HepG2 (cell line): ENCODE measurements at regions not wholly inside any gene's neighbourhood (a gene's known extent, or its start where the extent isn't known, plus 50 kb on each side); places are given as distances from the start of the nearest gene placed in this dataset.

Source experiments
- ATAC-seq: fragments of 200-7000 bp; cut with Tn5 transposase; 3 replicates; pipeline ENCODE4 v1.9.1; 2020; ENCODE audit warnings: mild to moderate bottlenecking, moderate library complexity
- BruUV-seq: library from RNA; stranded (reverse); fragments of 400-500 nt; replicated peaks from 2 replicates; lab custom pipeline; 2021; lab: Mats Ljungman, UMichigan
- CTCF ChIA-PET: fragments of 300-600 bp; formaldehyde crosslinking; extraction: SDS; loops from one replicate; lab custom pipeline; 2021; ENCODE audit warnings: low total read pairs, inconsistent platforms, low intra/inter-chr PET ratio; lab: Yijun Ruan, JAX
- POLR2A ChIA-PET: fragments of 350-600 bp; sonication (Branson Sonifier 250); formaldehyde crosslinking; loops from one replicate; lab custom pipeline; 2020; ENCODE audit warnings: antibody characterized with exemption, inconsistent platforms; lab: Yijun Ruan, JAX
- DNase-seq: peaks from one replicate; pipeline ENCODE4 v3.0.0-alpha.2; 2015; ENCODE audit warnings: low spot score
- FAIRE-seq: peaks from 3 replicates; lab custom pipeline; 2011; peaks lifted over from hg19 to GRCh38; lab: Jason Lieb, UNC
- H2AFZ ChIP-seq: one replicate; pipeline ENCODE4 v1.6.1; 2011; ENCODE audit warnings: low read length, inconsistent platforms
- H3K27ac ChIP-seq: fragments of 300-600 bp; 3 replicates; pipeline ENCODE4 v1.8.0; 2011; ENCODE audit warnings: mixed run types, mild to moderate bottlenecking, mixed read lengths, low read length, inconsistent platforms; ENCODE audit not compliant: insufficient read depth; ENCODE audit errors: extremely low read length
- H3K27me3 ChIP-seq, 2 experiments: fragments of 200-600 bp in 1 of 2; 2 replicates in 1 of 2; 3 replicates in 1 of 2; pipeline versions ENCODE4 v1.6.0 to v1.8.0; 2011; ENCODE audit warnings: low read length in 2 of 2, mild to moderate bottlenecking in 2 of 2, moderate library complexity in 2 of 2, inconsistent platforms in 1 of 2; ENCODE audit not compliant: insufficient read depth in 2 of 2, control insufficient read depth in 1 of 2
- H3K36me3 ChIP-seq, 2 experiments: fragments of 200-600 bp in 1 of 2; replicated peaks in 1 of 2; 2 replicates in 1 of 2; 3 replicates in 1 of 2; pipeline versions ENCODE4 v1.5.1 to v1.8.0; 2011; ENCODE audit warnings: low read length in 2 of 2, inconsistent platforms in 1 of 2; ENCODE audit not compliant: insufficient read depth in 2 of 2, control insufficient read depth in 1 of 2
- H3K4me1 ChIP-seq: 2 replicates; pipeline ENCODE4 v1.5.1; 2012; ENCODE audit warnings: low read length, inconsistent platforms; ENCODE audit not compliant: insufficient read depth
- H3K4me2 ChIP-seq: 2 replicates; pipeline ENCODE4 v1.6.0; 2011; ENCODE audit warnings: low read depth, low read length, inconsistent platforms
- H3K4me3 ChIP-seq, 3 experiments: fragments of 200-600 bp in 1 of 3; sonication (generic), shearing (Covaris generic) in 1 of 3; replicated peaks in 1 of 3; 2 replicates each; pipeline ENCODE4 v1.5.1; 2011 to 2016; ENCODE audit warnings: low read length in 3 of 3, inconsistent platforms in 2 of 3, low read depth in 2 of 3, mild to moderate bottlenecking in 2 of 3, control low read depth in 1 of 3, mixed read lengths in 1 of 3; ENCODE audit not compliant: insufficient read depth in 1 of 3
- H3K79me2 ChIP-seq: one replicate; pipeline ENCODE4 v1.6.1; 2011; ENCODE audit warnings: low read length, inconsistent platforms; ENCODE audit not compliant: insufficient read depth
- H3K9ac ChIP-seq: 2 replicates; pipeline ENCODE4 v1.6.0; 2011; ENCODE audit warnings: mild to moderate bottlenecking, low read depth, low read length, inconsistent platforms; ENCODE audit not compliant: insufficient read depth
- H3K9me3 ChIP-seq: 2 replicates; pipeline ENCODE4 v1.5.1; 2012; ENCODE audit warnings: mild to moderate bottlenecking, low read length
- H4K20me1 ChIP-seq: 2 replicates; pipeline ENCODE4 v1.6.0; 2011; ENCODE audit warnings: inconsistent platforms, mild to moderate bottlenecking, low read length, moderate library complexity; ENCODE audit not compliant: insufficient read depth
- BRD4 ChIP-seq: sonication (generic); formaldehyde crosslinking; IDR thresholded peaks from 2 replicates; pipeline ENCODE4 v1.4.0; 2020; ENCODE audit warnings: missing genetic modification reagents
- RARA ChIP-seq: IDR thresholded peaks from 2 replicates; pipeline ENCODE4 v1.6.1; 2016; ENCODE audit warnings: missing genetic modification reagents, missing compliant biosample characterization
- SMARCE1 ChIP-seq: fragments of 450-650 bp; IDR thresholded peaks from 2 replicates; pipeline ENCODE4 v1.6.1; 2017; ENCODE audit warnings: borderline replicate concordance
- SOX6 ChIP-seq, 2 experiments: fragments of 450-650 bp in 1 of 2; sonication (generic) in 1 of 2; formaldehyde crosslinking in 1 of 2; IDR thresholded peaks; 2 replicates each; pipeline versions ENCODE4 v1.4.0 to v1.6.1; 2017 to 2020; ENCODE audit warnings: antibody characterized with exemption in 1 of 2, mild to moderate bottlenecking in 1 of 2, missing genetic modification reagents in 1 of 2
- SUZ12 ChIP-seq: fragments of 150-350 bp; IDR thresholded peaks from 2 replicates; pipeline ENCODE4 v1.6.1; 2014; ENCODE audit warnings: low read depth, low read length
- ZNF337 ChIP-seq: sonication (generic); formaldehyde crosslinking; IDR thresholded peaks from 2 replicates; pipeline ENCODE4 v1.5.1; 2020; ENCODE audit warnings: missing genetic modification reagents, low read depth, mild to moderate bottlenecking, borderline replicate concordance
- ZNF512 ChIP-seq: sonication (generic); formaldehyde crosslinking; IDR thresholded peaks from 2 replicates; pipeline ENCODE4 v1.4.0; 2020; ENCODE audit warnings: mild to moderate bottlenecking, missing genetic modification reagents
- ZXDC ChIP-seq: sonication (generic); formaldehyde crosslinking; IDR thresholded peaks from 2 replicates; pipeline ENCODE4 v1.5.0; 2020; ENCODE audit warnings: mild to moderate bottlenecking, missing genetic modification reagents
- WGBS: methylation state at CpG from one replicate; pipeline ENCODE4 v1.1.6; 2017; ENCODE audit warnings: low lambda C conversion rate; 5-methylcytosine and 5-hydroxymethylcytosine counted together
- in situ Hi-C: cut with HindIII; loops from 2 replicates; pipeline ENCODE4 v1.10.0; 2017; ENCODE audit warnings: low pct_unique_long_range_greater_than_20kb; ENCODE audit not compliant: extremely low pct_ligation_motif_present
- intact Hi-C: fragments of 100-400 bp; cut with micrococcal nuclease; formaldehyde crosslinking; loops from one replicate; pipeline ENCODE4 v1.10.0; 2022; ENCODE audit not compliant: unreplicated experiment

- TF ChIP-seq SUZ12, result no peak
- TF ChIP-seq ZXDC, result no peak
- TF ChIP-seq RARA (CRISPR knock-in tag), result no peak
- TF ChIP-seq, all 625 proteins: peak for 0
- Histone ChIP-seq H4K20me1 (no peaks in the 10 kb centered on the region), H3K27me3 (no peaks in the 10 kb centered on the region; a peak in 1 of 5 replicates), H3K27ac (no peak overlapping the region), H3K4me2 (no peak overlapping the region), H2AFZ (no peak overlapping the region), H3K9me3 (no peaks in the 10 kb centered on the region), H3K79me2 (no peaks in the 10 kb centered on the region), H3K9ac (no peak overlapping the region), H3K4me1 (no peaks in the 10 kb centered on the region), H3K36me3 (no peaks in the 10 kb centered on the region), H3K4me3 (no peak overlapping the region)
- in situ Hi-C loops (no loop called here), intact Hi-C loops (no loop called here)
- BruUV-seq, result no TSS peak
- POLR2A ChIA-PET, result no interaction called here
- DNase-seq (no peak), ATAC-seq (no peak), FAIRE-seq (no peak)
- 43% methylated on average over 2 of the region's 2 CpGs for WGBS
- CTCF ChIA-PET, result no interaction called here
Observed at GRCh38 chr5:34412736-34413135, 243.4 kb upstream of the RAI14 start.

GRCh38 chr5:34415559-34416198 lies 240.4 kb upstream of the RAI14 start:
- H3K4me2 ChIP-seq, result no peak overlapping the region
- POLR2A ChIA-PET, result no interaction called here
- no peaks in the 10 kb centered on the region for H3K36me3 ChIP-seq
- WGBS, result 48% methylated on average over 2 of the region's 2 CpGs
- H3K9me3 ChIP-seq, result peaks cover 13% of the 10 kb centered on the region
- no peak overlapping the region for H3K9ac ChIP-seq
- no TSS peak for BruUV-seq
- DNase-seq, result no peak
- no peak for ATAC-seq
- no peak for FAIRE-seq
- CTCF ChIA-PET, result no interaction called here
- H3K27ac ChIP-seq, result no peak overlapping the region
- no peaks in the 10 kb centered on the region for H3K27me3 ChIP-seq
- in situ Hi-C loops (no loop called here), intact Hi-C loops (no loop called here)
- H3K4me3 ChIP-seq, result no peak overlapping the region
- H2AFZ ChIP-seq, result no peak overlapping the region
- TF ChIP-seq ZNF337 (no peak), ZNF512 (CRISPR knock-in tag) (no peak), BRD4 (CRISPR knock-in tag) (no peak), SOX6 (IDR thresholded peaks at IDR 0.05) (no peak), SOX6 (CRISPR knock-in tag; IDR thresholded peaks at IDR 0.05) (no peak), SMARCE1 (no peak)
- H3K79me2 ChIP-seq, result no peaks in the 10 kb centered on the region
- H3K4me1 ChIP-seq, result no peaks in the 10 kb centered on the region
- H4K20me1 ChIP-seq, result no peaks in the 10 kb centered on the region
